ENCODE measurements at regions not wholly inside any gene's neighbourhood (a gene's known extent, or its start where the extent isn't known, plus 50 kb on each side); places are given as distances from the start of the nearest gene placed in this dataset.

DNA sequence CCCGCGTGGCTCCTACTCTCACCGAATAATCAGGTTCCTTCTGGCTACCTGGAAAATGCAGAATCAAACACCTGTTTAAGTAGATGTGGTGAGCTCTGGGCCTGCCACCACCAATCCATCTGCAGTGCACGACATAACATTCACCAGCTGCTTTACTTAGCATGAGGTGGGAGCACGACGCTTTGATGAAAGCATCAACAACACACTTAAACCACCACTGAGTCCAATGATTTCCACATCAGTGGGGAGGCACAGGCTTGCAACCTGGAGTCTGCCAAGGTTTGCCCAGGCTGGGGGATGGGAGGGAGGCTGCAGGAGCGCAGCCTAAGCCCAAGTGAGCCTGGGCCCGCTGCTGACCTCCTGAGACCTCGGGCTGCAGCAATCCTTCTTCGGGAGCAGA, 415.5 kb downstream of the MEIS1 start:
- Mint-ChIP-seq H3K4me3 (no peak overlapping the region), H3K9me3 (no peaks in the 10 kb centered on the region), H3K27me3 (peaks cover 5% of the 10 kb centered on the region), H3K4me1 (no peaks in the 10 kb centered on the region), H3K27ac (no peak overlapping the region), H3K36me3 (ENCODE audit: low read depth) (no peaks in the 10 kb centered on the region)
- ATAC-seq (replicated peaks), result no peak

DNA sequence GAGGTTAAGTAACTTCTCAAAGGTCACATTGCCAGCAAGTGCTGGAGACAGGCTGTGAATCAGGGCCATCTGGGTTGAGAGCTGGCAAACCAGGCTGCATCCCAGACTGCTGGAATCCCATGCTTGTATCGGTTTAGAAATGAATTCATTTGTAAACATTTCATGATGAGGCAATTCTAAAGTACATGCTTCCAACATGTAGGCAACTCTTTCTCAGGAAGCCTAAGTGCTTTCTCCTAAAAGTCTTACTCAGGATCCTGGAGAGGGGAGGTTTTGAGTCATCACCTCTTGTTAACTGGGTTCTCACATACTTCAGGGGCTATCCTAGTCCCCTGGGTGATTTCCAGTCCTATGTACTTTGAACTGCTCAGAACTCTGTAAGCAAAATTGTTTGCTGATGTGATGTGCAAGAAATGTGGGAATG, 416.5 kb downstream of the MEIS1 start:
- no peak for ATAC-seq (replicated peaks)
- Mint-ChIP-seq H3K4me3 (no peak overlapping the region), H3K27ac (no peak overlapping the region), H3K36me3 (ENCODE audit: low read depth) (no peaks in the 10 kb centered on the region), H3K9me3 (no peaks in the 10 kb centered on the region), H3K4me1 (no peaks in the 10 kb centered on the region), H3K27me3 (peaks cover 5% of the 10 kb centered on the region)

DNA sequence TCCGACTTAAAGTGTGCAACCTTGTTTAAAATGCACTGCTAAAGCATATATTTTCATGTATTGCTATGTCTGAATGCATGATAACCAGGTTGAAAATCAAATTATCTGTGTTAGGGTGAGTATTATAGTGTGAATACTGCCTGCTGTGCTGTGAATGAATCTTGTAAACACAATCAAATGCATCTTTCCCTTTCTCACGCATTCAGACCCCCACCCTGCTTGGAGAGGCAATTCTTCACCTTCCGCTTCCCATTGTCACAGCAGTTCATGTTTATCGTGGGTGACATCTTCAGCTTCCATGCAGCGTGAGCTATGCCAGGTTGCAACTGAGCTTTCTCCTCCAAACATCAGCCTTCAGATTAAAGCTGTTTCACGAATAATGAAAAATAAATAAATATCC, 418.0 kb downstream of the MEIS1 start:
- Mint-ChIP-seq H3K36me3 (ENCODE audit: low read depth) (no peaks in the 10 kb centered on the region), H3K27me3 (no peaks in the 10 kb centered on the region), H3K9me3 (peaks cover 4% of the 10 kb centered on the region), H3K4me1 (no peaks in the 10 kb centered on the region), H3K4me3 (no peak overlapping the region), H3K27ac (no peak overlapping the region)
- no peak for ATAC-seq (replicated peaks)

DNA sequence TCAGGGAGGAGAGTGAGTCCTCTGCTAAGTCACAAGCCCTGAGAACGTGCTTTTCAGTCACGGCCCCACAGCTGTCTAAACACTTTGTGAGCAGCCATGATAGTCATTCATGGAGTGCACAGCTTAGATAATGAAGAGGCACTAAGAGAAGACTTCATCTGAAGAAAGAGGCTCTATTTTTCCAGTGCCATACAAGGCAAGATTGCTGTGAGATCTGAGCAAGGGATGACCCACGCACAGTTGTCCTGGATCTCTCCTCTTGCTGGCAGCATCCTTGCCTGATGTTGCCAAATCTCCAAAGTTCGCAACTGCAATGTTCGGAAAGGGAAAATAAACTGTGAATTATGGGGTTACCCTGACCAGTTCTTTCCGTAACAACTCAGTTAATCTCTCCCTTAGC, 418.7 kb downstream of the MEIS1 start:
- H3K36me3 Mint-ChIP-seq (ENCODE audit: low read depth), result no peaks in the 10 kb centered on the region
- no peak overlapping the region for H3K4me3 Mint-ChIP-seq
- no peaks in the 10 kb centered on the region for H3K27me3 Mint-ChIP-seq
- H3K4me1 Mint-ChIP-seq, result no peaks in the 10 kb centered on the region
- ATAC-seq (replicated peaks), result no peak
- peaks cover 5% of the 10 kb centered on the region for H3K9me3 Mint-ChIP-seq
- no peak overlapping the region for H3K27ac Mint-ChIP-seq

DNA sequence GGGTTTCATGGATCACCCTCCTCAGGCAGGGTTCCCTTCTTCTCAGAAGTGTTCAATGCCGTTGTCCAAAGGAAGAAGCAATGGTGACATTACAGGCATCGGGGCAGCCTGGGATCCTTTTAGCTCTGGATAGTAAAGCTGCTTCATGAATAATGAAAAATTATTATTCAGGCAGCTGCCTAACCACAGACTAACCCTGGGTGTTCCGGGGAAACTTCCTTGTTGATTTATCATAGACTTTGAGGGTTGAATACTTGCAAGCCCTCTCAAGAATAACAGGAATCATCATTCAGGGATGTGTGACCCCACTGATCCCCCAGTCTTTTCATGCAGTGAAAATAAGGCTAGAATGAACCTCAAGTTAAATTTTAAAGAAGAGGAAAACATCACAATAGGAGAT, 419.4 kb downstream of the MEIS1 start:
- no peak overlapping the region for H3K27ac Mint-ChIP-seq
- H3K36me3 Mint-ChIP-seq (ENCODE audit: low read depth), result no peaks in the 10 kb centered on the region
- no peaks in the 10 kb centered on the region for H3K27me3 Mint-ChIP-seq
- peaks cover 5% of the 10 kb centered on the region for H3K9me3 Mint-ChIP-seq
- no peak overlapping the region for H3K4me3 Mint-ChIP-seq
- H3K4me1 Mint-ChIP-seq, result no peaks in the 10 kb centered on the region
- ATAC-seq (replicated peaks), result no peak

DNA sequence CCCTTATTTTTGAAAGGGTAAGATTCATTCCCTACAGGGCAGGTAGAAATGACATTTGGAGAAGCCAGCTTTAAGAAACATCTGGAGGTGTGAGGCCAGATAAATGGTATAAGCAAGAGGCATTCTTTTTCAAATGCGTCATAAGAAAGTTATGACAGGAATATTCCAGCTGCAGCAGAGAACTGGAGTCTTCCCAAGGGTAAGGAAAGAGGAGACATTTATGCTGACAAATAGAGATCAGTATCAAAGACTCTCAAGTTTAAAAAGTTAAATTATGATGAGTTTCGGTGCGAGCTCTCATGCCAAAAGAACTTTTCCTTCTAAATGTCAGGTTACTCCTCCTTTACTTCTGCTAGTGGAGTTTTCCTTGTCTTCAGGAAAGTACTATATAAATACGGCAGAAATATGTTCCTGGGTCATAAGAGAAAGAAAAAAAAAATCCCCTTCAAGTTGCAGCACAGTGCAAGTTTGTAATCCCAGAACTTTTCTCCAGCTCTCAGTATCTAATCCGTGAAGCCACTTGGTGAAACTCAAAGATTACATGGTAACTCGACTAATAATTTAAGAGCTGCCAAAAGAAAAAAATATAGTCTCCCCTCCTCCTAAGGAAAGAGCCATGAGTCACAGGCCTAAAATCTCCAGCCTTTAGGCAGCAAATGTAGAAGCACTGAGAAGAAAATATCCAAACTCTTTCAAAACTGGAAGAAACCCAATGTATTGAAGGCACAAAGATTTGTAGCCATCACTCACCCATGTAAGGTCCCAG, 428.1 kb downstream of the MEIS1 start:
- H3K4me3 Mint-ChIP-seq, result no peak overlapping the region
- ATAC-seq (replicated peaks), result no peak
- H3K4me1 Mint-ChIP-seq, result no peaks in the 10 kb centered on the region
- no peak overlapping the region for H3K27ac Mint-ChIP-seq
- no peaks in the 10 kb centered on the region for H3K27me3 Mint-ChIP-seq
- no peaks in the 10 kb centered on the region for H3K36me3 Mint-ChIP-seq (ENCODE audit: low read depth)
- peaks cover 1% of the 10 kb centered on the region for H3K9me3 Mint-ChIP-seq

DNA sequence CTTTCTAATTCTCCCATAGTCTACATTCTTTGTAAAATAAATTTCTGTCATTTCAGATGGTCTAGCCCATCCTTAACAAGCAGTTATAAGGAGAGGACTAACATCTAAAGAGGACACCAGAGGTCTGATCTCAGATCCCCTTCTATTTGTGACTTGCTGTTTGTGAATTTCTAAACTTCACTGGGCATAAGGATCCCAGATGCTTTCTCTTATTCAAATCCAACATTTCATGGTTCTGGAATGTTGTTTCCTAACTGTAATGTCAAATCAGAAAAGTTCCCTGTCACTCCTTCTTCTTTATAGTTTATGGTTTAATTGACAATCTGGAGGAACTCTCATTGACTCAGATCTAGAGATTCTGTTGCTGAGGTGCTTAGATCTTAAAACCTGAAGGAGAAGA, 430.2 kb downstream of the MEIS1 start:
- Mint-ChIP-seq H3K36me3 (ENCODE audit: low read depth) (no peaks in the 10 kb centered on the region), H3K4me1 (no peaks in the 10 kb centered on the region), H3K27me3 (no peaks in the 10 kb centered on the region), H3K4me3 (no peak overlapping the region), H3K27ac (no peak overlapping the region), H3K9me3 (peaks cover 8% of the 10 kb centered on the region)
- ATAC-seq (replicated peaks), result no peak

DNA sequence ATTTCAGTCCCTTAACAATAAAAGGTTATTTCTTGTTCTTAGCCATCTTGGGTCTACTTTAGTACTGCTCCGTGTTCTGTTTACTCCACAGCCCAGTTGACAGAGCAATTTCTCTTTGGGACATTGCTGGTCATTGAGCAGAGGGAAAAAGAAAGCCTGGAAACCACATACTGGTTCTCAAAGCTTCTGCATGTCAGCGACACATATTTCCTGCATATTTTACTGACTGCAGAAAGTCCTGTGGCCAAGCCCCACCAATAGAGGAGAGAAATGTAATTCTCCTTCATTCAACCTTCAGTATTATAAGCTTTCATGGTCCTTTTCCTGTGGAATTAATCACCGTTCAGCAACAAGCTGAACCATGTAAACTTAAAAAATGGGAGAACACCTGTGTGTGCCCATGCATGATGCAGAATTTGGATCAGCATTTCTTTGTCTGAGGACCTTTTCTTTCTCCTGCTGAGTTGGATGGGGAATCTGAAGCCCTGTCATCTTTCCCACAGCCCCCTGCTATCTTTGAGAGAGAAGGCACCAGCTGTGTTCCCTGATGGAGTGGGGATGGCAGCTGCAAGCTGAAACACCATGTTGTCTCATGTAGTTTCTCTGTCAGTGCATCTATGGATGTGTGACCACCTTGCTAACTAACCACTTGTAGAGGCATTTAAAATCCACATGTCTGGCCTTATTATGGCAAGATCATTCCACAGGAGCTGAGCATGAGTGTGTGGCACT, 431.6 kb downstream of the MEIS1 start:
- Mint-ChIP-seq H3K4me3 (no peak overlapping the region), H3K4me1 (no peaks in the 10 kb centered on the region), H3K9me3 (peaks cover 13% of the 10 kb centered on the region), H3K27me3 (no peaks in the 10 kb centered on the region), H3K36me3 (ENCODE audit: low read depth) (no peaks in the 10 kb centered on the region), H3K27ac (no peak overlapping the region)
- ATAC-seq (replicated peaks), result no peak

DNA sequence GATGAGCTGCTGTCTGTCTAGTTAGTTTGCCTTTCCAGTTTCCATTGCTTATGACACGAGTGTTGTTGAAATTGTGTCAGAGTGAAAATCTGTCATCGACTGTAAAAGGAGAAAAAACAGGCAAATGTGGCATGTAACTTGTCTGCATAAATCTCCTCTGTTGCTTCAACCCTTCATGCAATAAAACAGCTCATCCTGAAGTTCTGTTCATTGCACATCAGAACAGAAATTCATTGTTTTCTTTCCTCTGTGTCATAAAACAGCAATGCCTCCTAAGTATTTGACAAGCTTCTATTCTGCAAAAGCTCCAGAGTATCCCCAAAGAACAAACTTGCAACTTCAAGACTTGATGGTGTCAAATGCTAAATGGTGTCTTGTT, 432.1 kb downstream of the MEIS1 start:
- H3K27me3 Mint-ChIP-seq, result no peaks in the 10 kb centered on the region
- H3K9me3 Mint-ChIP-seq, result peaks cover 13% of the 10 kb centered on the region
- H3K36me3 Mint-ChIP-seq (ENCODE audit: low read depth), result no peaks in the 10 kb centered on the region
- H3K4me1 Mint-ChIP-seq, result no peaks in the 10 kb centered on the region
- H3K27ac Mint-ChIP-seq, result no peak overlapping the region
- ATAC-seq (replicated peaks), result no peak
- no peak overlapping the region for H3K4me3 Mint-ChIP-seq

DNA sequence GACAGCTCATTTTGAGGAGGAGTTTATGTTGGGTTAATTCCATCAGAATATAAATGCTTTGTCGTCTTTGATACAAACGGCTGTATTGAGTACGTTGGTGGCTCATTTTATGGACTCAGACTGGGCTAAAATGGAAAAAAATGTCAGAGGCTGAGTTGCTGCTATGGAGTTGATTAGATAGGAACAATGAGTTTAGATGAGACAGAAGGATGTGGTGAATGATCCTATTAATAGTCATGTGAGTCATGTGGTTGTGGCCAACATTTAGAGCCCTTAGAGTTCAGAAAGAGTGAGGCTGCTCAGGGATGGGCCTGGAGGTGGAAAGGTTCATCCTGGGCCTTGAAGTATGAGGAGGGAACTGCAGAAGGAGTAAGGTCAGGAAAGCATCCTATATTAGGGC, 434.2 kb downstream of the MEIS1 start:
- no peaks in the 10 kb centered on the region for H3K4me1 Mint-ChIP-seq
- no peaks in the 10 kb centered on the region for H3K27me3 Mint-ChIP-seq
- H3K36me3 Mint-ChIP-seq (ENCODE audit: low read depth), result no peaks in the 10 kb centered on the region
- peaks cover 13% of the 10 kb centered on the region for H3K9me3 Mint-ChIP-seq
- no peak for ATAC-seq (replicated peaks)
- no peak overlapping the region for H3K4me3 Mint-ChIP-seq
- no peak overlapping the region for H3K27ac Mint-ChIP-seq

DNA sequence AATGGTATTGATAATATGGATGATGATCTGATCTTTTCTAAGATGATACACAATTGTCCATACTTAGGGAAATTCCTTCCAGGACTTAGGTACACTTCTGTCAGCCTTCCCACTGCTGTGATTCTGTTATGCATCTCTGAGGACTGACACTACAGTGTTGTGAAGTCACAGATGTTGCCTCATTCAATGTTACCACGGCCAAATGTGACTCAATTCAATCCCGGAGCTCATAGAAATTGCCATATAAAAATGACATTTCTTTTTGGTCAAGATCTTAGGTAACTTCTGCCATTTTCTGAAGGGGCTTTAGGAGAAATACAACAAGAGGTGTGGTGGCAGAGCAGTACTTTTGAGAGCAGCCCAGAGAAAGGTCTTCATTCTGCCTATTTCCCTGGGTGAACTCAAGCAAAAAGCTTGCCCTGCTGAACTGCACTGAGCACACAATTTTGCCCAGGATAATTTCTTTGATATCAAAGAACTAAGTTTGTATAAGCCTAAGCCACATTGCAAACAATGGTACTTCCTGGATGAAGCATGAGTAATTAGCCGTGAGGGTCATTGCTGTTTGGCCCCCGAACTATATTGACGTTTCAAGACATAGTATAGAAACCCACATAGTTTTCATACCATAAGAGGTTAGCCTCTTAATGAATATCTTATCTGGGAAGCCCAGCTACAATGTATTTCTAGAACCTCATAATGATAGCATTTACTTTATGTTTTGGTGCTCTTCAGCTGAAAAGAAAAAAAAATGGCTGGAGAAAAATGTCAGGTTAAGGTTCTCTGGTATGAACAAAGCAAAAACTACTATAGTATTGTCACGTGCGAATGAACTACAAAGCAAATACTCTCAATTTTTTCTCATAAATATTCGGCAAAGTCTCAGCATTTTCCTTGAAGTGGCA, 437.4 kb downstream of the MEIS1 start:
- ATAC-seq (replicated peaks), result no peak
- Mint-ChIP-seq H3K4me1 (no peaks in the 10 kb centered on the region), H3K27ac (no peak overlapping the region), H3K36me3 (ENCODE audit: low read depth) (no peaks in the 10 kb centered on the region), H3K4me3 (no peak overlapping the region), H3K27me3 (no peaks in the 10 kb centered on the region), H3K9me3 (peaks cover 13% of the 10 kb centered on the region)

DNA sequence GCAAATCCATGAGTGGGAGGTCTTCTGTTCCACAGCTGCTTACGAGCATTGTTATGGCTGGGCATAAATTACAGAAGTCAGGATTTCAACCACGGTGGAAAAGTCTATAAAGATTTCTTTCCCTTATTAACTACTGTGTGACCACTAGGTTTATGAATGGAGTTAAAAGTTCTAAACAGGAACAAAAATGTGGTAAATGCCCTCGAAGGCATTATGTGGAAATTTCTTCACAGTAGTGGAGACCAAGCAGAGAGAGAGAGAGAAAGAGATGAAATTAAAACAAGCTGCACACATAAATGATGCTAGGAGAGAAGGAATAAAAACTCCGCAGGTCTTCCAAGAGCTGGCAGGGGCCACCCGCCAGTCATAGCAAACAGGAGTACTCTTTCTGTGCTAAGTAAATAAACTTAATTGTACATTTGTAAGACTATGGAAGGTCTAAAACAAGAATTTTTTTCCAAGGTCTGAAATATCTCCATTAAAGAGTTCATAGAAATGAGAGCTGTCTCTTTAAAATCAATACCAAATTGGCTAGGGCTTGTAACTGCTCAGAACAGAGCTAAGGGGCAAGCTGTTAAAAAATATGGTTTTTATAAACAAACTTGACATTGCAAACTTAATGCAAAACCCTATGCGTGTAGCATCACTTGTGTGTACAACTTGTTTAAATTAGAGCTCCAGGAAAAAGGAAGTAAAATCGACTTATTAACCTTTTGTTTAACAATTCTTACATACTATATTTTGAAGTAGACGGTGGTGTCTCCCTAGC, 438.2 kb downstream of the MEIS1 start:
- Mint-ChIP-seq H3K9me3 (peaks cover 10% of the 10 kb centered on the region), H3K27me3 (no peaks in the 10 kb centered on the region), H3K36me3 (ENCODE audit: low read depth) (no peaks in the 10 kb centered on the region), H3K27ac (no peak overlapping the region), H3K4me3 (no peak overlapping the region), H3K4me1 (no peaks in the 10 kb centered on the region)
- no peak for ATAC-seq (replicated peaks)

DNA sequence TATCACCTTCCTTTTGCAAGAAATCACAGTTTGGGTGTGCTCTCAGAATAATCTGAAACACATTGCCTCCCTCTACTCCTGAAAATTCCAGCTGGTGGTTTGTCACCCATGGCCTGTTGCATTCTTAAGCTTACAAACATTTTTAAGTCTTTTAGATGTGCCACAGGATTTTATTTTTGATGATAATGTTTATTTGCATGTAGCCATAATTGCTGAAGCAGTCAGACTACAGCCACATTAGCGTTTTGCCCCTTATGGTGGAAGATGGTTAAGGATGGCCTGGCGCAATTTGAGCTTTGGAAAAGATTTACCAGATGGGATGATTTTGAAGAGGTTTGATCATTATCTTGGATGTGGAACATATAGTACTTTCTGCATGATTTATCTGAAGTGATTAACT, 439.5 kb downstream of the MEIS1 start:
- no peaks in the 10 kb centered on the region for H3K36me3 Mint-ChIP-seq (ENCODE audit: low read depth)
- peaks cover 9% of the 10 kb centered on the region for H3K9me3 Mint-ChIP-seq
- H3K27ac Mint-ChIP-seq, result no peak overlapping the region
- no peaks in the 10 kb centered on the region for H3K4me1 Mint-ChIP-seq
- no peaks in the 10 kb centered on the region for H3K27me3 Mint-ChIP-seq
- H3K4me3 Mint-ChIP-seq, result no peak overlapping the region
- ATAC-seq (replicated peaks), result no peak

DNA sequence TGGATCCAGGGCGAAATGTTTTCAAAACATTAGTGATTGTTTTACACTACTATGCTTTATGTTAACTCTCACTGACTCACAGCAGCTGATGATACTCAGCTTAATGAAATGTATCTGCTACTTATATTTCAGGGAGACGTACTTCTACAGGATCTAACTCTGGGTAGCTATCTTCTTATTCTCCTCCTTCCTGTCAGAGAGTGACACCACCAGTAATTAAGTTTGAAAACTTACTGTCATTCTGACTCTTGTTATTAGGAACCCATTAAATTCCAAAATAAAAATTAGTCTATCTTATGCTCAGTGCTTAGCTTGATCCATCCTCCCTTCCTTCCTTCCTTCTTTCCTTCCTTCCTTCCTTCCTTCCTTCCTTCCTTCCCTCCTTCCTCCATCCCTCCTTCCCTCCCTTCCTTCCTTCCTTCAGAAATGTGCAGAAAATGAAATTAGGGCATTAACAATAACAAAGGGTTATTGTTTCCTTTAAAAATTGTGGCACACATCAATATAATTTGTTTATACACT, 441.1 kb downstream of the MEIS1 start:
- Mint-ChIP-seq H3K4me3 (no peak overlapping the region), H3K27me3 (no peaks in the 10 kb centered on the region), H3K9me3 (no peaks in the 10 kb centered on the region), H3K27ac (no peak overlapping the region), H3K4me1 (no peaks in the 10 kb centered on the region), H3K36me3 (ENCODE audit: low read depth) (no peaks in the 10 kb centered on the region)
- no peak for ATAC-seq (replicated peaks)
